ENCODE measurements at regions not wholly inside any gene's neighbourhood (a gene's known extent, or its start where the extent isn't known, plus 50 kb on each side); places are given as distances from the start of the nearest gene placed in this dataset.

- TF ChIP-seq CTCF (optimal IDR thresholded peaks at IDR 0.05 in 1 of 3, IDR thresholded peaks at IDR 0.05 in 1 of 3, conservative IDR thresholded peaks at IDR 0.05 in 1 of 3; ENCODE audit: extremely low read depth in 1 of 3, insufficient read depth in 2 of 3, low read length in 3 of 3), result no peak
- TF ChIP-seq EZH2 (IDR thresholded peaks at IDR 0.05; ENCODE audit: low read length), result no peak
Observed at GRCh38 chr12:39077226-39077625, 171.8 kb upstream of the CPNE8 start.

Measured in keratinocyte (primary cell).